HG03520 (cell line): ENCODE measurements at regions not wholly inside any gene's neighbourhood (a gene's known extent, or its start where the extent isn't known, plus 50 kb on each side); places are given as distances from the start of the nearest gene placed in this dataset.

Experiments used
- ATAC-seq: cut with Tn5 transposase; IDR thresholded peaks from one replicate; pipeline ENCODE4 v1.9.1; 2021; ENCODE audit warnings: mild to moderate bottlenecking, moderate library complexity; ENCODE audit not compliant: unreplicated experiment

- ATAC-seq, result no peak
These were observed 51.1 kb upstream of the NHSL1 start for GRCh38 chr6:138550346-138550767.

GRCh38 chr6:138554146-138554545 is 54.9 kb upstream of the NHSL1 start:
- ATAC-seq, result no peak

- ATAC-seq, result no peak
These were observed 56.2 kb upstream of the NHSL1 start for GRCh38 chr6:138555421-138555988.

GRCh38 chr6:138557147-138557546 is 57.9 kb upstream of the NHSL1 start:
- no peak for ATAC-seq

GRCh38 chr6:138559143-138559542 is 59.8 kb upstream of the NHSL1 start:
- ATAC-seq, result no peak

- no peak for ATAC-seq
These were observed 61.0 kb upstream of the NHSL1 start for GRCh38 chr6:138560130-138560860.

GRCh38 chr6:138562691-138563090 is 63.4 kb upstream of the NHSL1 start:
- no peak for ATAC-seq

- ATAC-seq, result no peak
These were observed 63.9 kb upstream of the NHSL1 start for GRCh38 chr6:138563231-138563630.

GRCh38 chr6:138563650-138564049 is 64.4 kb upstream of the NHSL1 start:
- no peak for ATAC-seq

GRCh38 chr6:138564170-138564721 is 65.0 kb upstream of the NHSL1 start:
- ATAC-seq, result no peak

GRCh38 chr6:138567052-138567451 is 67.8 kb upstream of the NHSL1 start:
- ATAC-seq, result no peak

GRCh38 chr6:138568997-138569396 is 69.7 kb upstream of the NHSL1 start:
- no peak for ATAC-seq

GRCh38 chr6:138569554-138569953 is 70.3 kb upstream of the NHSL1 start:
- ATAC-seq, result no peak

- no peak for ATAC-seq
These were observed 70.9 kb upstream of the NHSL1 start for GRCh38 chr6:138569970-138570724.

- no peak for ATAC-seq
These were observed 71.4 kb upstream of the NHSL1 start for GRCh38 chr6:138570725-138571029.

- ATAC-seq, result no peak
These were observed 71.9 kb upstream of the NHSL1 start for GRCh38 chr6:138571181-138571580.

GRCh38 chr6:138571585-138572166 is 72.4 kb upstream of the NHSL1 start:
- no peak for ATAC-seq

GRCh38 chr6:138572167-138572875 is 73.0 kb upstream of the NHSL1 start:
- ATAC-seq, result no peak

- ATAC-seq, result no peak
These were observed 73.6 kb upstream of the NHSL1 start for GRCh38 chr6:138572885-138573284.

- ATAC-seq, result no peak
These were observed 76.0 kb upstream of the NHSL1 start for GRCh38 chr6:138575257-138575656.

GRCh38 chr6:138576313-138576712 is 77.0 kb upstream of the NHSL1 start:
- no peak for ATAC-seq
